ENCODE measurements at regions not wholly inside any gene's neighbourhood (a gene's known extent, or its start where the extent isn't known, plus 50 kb on each side); places are given as distances from the start of the nearest gene placed in this dataset.

DNA sequence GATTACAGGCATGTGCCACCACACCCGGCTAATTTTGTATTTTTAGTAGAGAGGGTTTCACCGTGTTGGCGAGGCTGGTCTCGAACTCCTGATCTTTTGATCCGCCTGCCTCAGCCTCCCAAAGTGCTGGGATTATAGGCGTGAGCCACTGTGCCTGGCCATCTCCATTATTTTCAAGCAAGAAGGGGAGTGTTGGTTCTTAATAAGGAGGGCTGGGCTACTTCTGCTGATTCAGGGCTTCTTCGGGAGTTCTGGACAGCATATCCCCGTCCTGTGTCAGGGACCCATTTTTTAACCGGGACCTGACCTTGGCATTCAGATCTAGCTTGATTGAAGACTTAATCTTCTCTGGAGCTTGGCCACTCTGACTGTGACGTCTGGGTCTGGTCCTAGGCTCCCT is 74.1 kb upstream of the SYN2 start:
- no peak for TF ChIP-seq POLR2AphosphoS5 (IDR thresholded peaks at IDR 0.05)
- no peak for TF ChIP-seq POLR2A (IDR thresholded peaks at IDR 0.05)
